CD4-positive, alpha-beta T cell (primary cell): ENCODE measurements at regions not wholly inside any gene's neighbourhood (a gene's known extent, or its start where the extent isn't known, plus 50 kb on each side); places are given as distances from the start of the nearest gene placed in this dataset.
"Not testable (repeated sequence)": the region's sequence is repeated elsewhere in the genome, so short reads cannot be mapped to it uniquely, and the experiment has no call there.

ENCODE experiments used
- ATAC-seq: fragments of 200-7000 bp; cut with Tn5 transposase; one replicate; pipeline ENCODE4 v1.10.0; 2022; ENCODE audit warnings: mild to moderate bottlenecking; ENCODE audit not compliant: poor library complexity
- CTCF ChIA-PET: fragments of 350-600 bp; sonication (Branson Sonifier 250); formaldehyde crosslinking; loops from one replicate; lab custom pipeline; 2021; ENCODE audit warnings: antibody characterized with exemption, inconsistent platforms; lab: Charles Lee
- POLR2A ChIA-PET: fragments of 350-600 bp; sonication (Branson Sonifier 250); formaldehyde crosslinking; loops from one replicate; lab custom pipeline; 2021; ENCODE audit warnings: antibody characterized with exemption, inconsistent platforms; lab: Charles Lee
- DNase-seq, 14 experiments: peaks; one replicate each; pipeline ENCODE4 v3.0.0-alpha.2; 2013 to 2020; ENCODE audit warnings: mixed read lengths in 2 of 14
- H3K27ac ChIP-seq, 2 donors: one replicate each; pipeline versions ENCODE4 v1.5.1 to v1.7.0; 2013; ENCODE audit warnings: low read length in 2 of 2, low read depth in 1 of 2, mild to moderate bottlenecking in 1 of 2
- H3K27me3 ChIP-seq, 2 experiments: 1 replicate in 1 of 2; 2 replicates in 1 of 2; pipeline versions ENCODE4 v1.6.1 to v1.7.0; 2013; ENCODE audit warnings: low read length in 2 of 2, control low read depth in 1 of 2, mild to moderate bottlenecking in 1 of 2, moderate library complexity in 1 of 2; ENCODE audit not compliant: insufficient read depth in 2 of 2, control insufficient read depth in 1 of 2
- H3K36me3 ChIP-seq: one replicate; pipeline ENCODE4 v1.6.1; 2013; ENCODE audit warnings: low read length, control low read depth; ENCODE audit not compliant: insufficient read depth
- H3K4me1 ChIP-seq: one replicate; pipeline ENCODE4 v1.6.1; 2013; ENCODE audit warnings: low read length, control low read depth; ENCODE audit not compliant: insufficient read depth
- H3K4me3 ChIP-seq: one replicate; pipeline ENCODE4 v1.5.1; 2013; ENCODE audit warnings: mild to moderate bottlenecking, low read length, moderate library complexity
- H3K9me3 ChIP-seq, 2 experiments: 1 replicate in 1 of 2; 2 replicates in 1 of 2; pipeline versions ENCODE4 v1.6.1 to v1.7.0; 2013; ENCODE audit warnings: low read length in 2 of 2, mild to moderate bottlenecking in 2 of 2, control low read depth in 1 of 2, moderate library complexity in 1 of 2; ENCODE audit not compliant: control insufficient read depth in 1 of 2, insufficient read depth in 1 of 2
- H3K27ac Mint-ChIP-seq: one replicate; pipeline ENCODE4 v1.8.0; 2020; ENCODE audit warnings: mixed read lengths
- H3K27me3 Mint-ChIP-seq: one replicate; pipeline ENCODE4 v1.8.0; 2021; ENCODE audit warnings: mixed read lengths
- H3K36me3 Mint-ChIP-seq: one replicate; pipeline ENCODE4 v1.8.0; 2021; ENCODE audit warnings: low read depth, mixed read lengths
- H3K4me1 Mint-ChIP-seq: one replicate; pipeline ENCODE4 v1.8.0; 2021; ENCODE audit warnings: low read depth, mixed read lengths
- H3K4me3 Mint-ChIP-seq: one replicate; pipeline ENCODE4 v1.8.0; 2020; ENCODE audit warnings: mild to moderate bottlenecking, mixed read lengths
- H3K9me3 Mint-ChIP-seq: one replicate; pipeline ENCODE4 v1.8.0; 2020; ENCODE audit warnings: mixed read lengths
- intact Hi-C, 2 experiments: fragments of 100-400 bp; cut with DNase I in 1 of 2; cut with micrococcal nuclease in 1 of 2; formaldehyde crosslinking; loops; one replicate each; pipeline versions ENCODE4 v1.15.1 to v1.9.0; 2023 to 2025; cut with DNase I, micrococcal nuclease
- TF ChIP-seq, protein P1 (sequence below): fragments of 200-600 bp; IDR thresholded peaks from one replicate; pipeline ENCODE4 v1.8.0; 2022; ENCODE audit warnings: antibody characterized with exemption, mild to moderate bottlenecking

- POLR2A ChIA-PET, result no interaction called here
- H3K36me3 ChIP-seq, result no peaks in the 10 kb centered on the region
- Mint-ChIP-seq H3K4me3 (no peak overlapping the region), H3K27me3 (peaks cover 29% of the 10 kb centered on the region), H3K9me3 (peaks cover 5% of the 10 kb centered on the region), H3K36me3 (no peaks in the 10 kb centered on the region), H3K27ac (no peak overlapping the region), H3K4me1 (no peaks in the 10 kb centered on the region)
- H3K27ac ChIP-seq, result no peak overlapping the region
- intact Hi-C loops, result no loop called here
- H3K4me1 ChIP-seq, result no peaks in the 10 kb centered on the region
- no peaks in the 10 kb centered on the region for H3K27me3 ChIP-seq
- H3K4me3 ChIP-seq, result no peak overlapping the region
- CTCF ChIA-PET, result no interaction called here
- DNase-seq, result no peak
- TF ChIP-seq, protein P1, sequence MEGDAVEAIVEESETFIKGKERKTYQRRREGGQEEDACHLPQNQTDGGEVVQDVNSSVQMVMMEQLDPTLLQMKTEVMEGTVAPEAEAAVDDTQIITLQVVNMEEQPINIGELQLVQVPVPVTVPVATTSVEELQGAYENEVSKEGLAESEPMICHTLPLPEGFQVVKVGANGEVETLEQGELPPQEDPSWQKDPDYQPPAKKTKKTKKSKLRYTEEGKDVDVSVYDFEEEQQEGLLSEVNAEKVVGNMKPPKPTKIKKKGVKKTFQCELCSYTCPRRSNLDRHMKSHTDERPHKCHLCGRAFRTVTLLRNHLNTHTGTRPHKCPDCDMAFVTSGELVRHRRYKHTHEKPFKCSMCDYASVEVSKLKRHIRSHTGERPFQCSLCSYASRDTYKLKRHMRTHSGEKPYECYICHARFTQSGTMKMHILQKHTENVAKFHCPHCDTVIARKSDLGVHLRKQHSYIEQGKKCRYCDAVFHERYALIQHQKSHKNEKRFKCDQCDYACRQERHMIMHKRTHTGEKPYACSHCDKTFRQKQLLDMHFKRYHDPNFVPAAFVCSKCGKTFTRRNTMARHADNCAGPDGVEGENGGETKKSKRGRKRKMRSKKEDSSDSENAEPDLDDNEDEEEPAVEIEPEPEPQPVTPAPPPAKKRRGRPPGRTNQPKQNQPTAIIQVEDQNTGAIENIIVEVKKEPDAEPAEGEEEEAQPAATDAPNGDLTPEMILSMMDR, result no peak
- no peak for ATAC-seq
- peaks cover 0 to under 1% of the 10 kb centered on the region in 2 experiments for H3K9me3 ChIP-seq
Observed at GRCh38 chr4:52510939-52511565, 148.0 kb downstream of the USP46 start.

DNA sequence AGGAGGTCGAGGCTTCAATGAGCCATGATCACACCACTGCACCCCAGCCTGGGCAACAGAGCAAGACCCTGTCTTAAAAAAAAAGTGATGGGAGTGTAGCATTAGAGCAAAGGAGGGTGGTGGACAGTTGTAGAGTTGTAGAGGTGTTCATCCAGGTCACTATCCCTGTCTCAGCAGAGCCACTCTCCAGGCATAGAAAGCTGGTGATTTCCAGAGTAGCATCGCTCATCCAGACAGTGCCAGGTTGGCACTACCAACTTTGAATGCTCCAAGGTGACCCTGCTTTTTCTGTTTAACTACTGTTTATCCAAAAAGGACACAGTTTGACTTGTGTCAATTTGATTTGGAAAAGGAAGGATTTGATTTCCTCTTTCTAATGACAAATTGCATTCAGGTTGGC is 147.3 kb downstream of the USP46 start:
- TF ChIP-seq, protein P1, result no peak
- ChIA-PET POLR2A (no interaction called here), CTCF (no interaction called here)
- H3K27me3 ChIP-seq, result no peaks in the 10 kb centered on the region
- H3K27ac ChIP-seq, result no peak overlapping the region
- Mint-ChIP-seq H3K4me1 (no peaks in the 10 kb centered on the region), H3K9me3 (peaks cover 5% of the 10 kb centered on the region), H3K27me3 (peaks cover 25% of the 10 kb centered on the region), H3K4me3 (no peak overlapping the region), H3K36me3 (no peaks in the 10 kb centered on the region), H3K27ac (no peak overlapping the region)
- no peaks in the 10 kb centered on the region for H3K36me3 ChIP-seq
- no peak overlapping the region for H3K4me3 ChIP-seq
- H3K4me1 ChIP-seq, result no peaks in the 10 kb centered on the region
- peaks cover 0 to 5% of the 10 kb centered on the region in 2 experiments for H3K9me3 ChIP-seq
- ATAC-seq (no peak), DNase-seq (no peak)
- intact Hi-C loops, result no loop called here

- CTCF ChIA-PET, result no interaction called here
- Histone ChIP-seq H3K27me3 (no peaks in the 10 kb centered on the region), H3K36me3 (no peaks in the 10 kb centered on the region), H3K27ac (no peak overlapping the region), H3K9me3 (peaks cover 0 to 5% of the 10 kb centered on the region in 2 experiments), H3K4me3 (no peak overlapping the region), H3K4me1 (no peaks in the 10 kb centered on the region)
- TF ChIP-seq, protein P1, result no peak
- no peaks in the 10 kb centered on the region for H3K4me1 Mint-ChIP-seq
- H3K27me3 Mint-ChIP-seq, result peaks cover 20% of the 10 kb centered on the region
- H3K36me3 Mint-ChIP-seq, result no peaks in the 10 kb centered on the region
- intact Hi-C loops, result no loop called here
- no peak overlapping the region for H3K4me3 Mint-ChIP-seq
- peaks cover 2% of the 10 kb centered on the region for H3K9me3 Mint-ChIP-seq
- no peak for ATAC-seq
- POLR2A ChIA-PET, result no interaction called here
- no peak for DNase-seq
- no peak overlapping the region for H3K27ac Mint-ChIP-seq
Observed at GRCh38 chr4:52512291-52512690, 146.8 kb downstream of the USP46 start.

DNA sequence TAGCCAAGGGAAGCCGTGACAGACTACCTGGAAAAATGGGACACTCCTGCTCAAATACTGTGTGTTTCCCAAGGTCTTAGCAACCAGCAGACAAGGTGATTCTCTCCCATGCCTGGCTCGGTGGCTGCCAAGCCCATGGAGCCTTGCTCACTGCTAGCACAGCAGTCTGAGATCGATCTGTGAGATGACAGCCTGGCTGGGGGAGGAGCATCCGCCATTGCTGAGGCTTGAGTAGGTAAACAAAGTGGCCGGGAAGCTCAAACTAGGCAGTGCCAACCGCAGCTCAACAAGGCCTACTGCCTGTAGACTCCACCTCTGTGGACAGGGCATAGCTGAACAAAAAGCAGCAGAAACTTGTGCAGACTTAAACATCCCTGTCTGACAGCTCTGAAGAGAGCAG is 137.0 kb downstream of the USP46 start:
- H3K36me3 Mint-ChIP-seq, POLR2A ChIA-PET, H3K4me1 Mint-ChIP-seq, CTCF ChIA-PET, intact Hi-C loops, H3K9me3 Mint-ChIP-seq, DNase-seq, H3K27me3 ChIP-seq, H3K4me3 ChIP-seq, H3K27ac Mint-ChIP-seq, H3K4me1 ChIP-seq, H3K9me3 ChIP-seq, ATAC-seq, H3K36me3 ChIP-seq, H3K27ac ChIP-seq, H3K4me3 Mint-ChIP-seq: not testable (repeated sequence)
- peaks cover 26% of the 10 kb centered on the region for H3K27me3 Mint-ChIP-seq
